ENCODE measurements at regions not wholly inside any gene's neighbourhood (a gene's known extent, or its start where the extent isn't known, plus 50 kb on each side); places are given as distances from the start of the nearest gene placed in this dataset.

DNA sequence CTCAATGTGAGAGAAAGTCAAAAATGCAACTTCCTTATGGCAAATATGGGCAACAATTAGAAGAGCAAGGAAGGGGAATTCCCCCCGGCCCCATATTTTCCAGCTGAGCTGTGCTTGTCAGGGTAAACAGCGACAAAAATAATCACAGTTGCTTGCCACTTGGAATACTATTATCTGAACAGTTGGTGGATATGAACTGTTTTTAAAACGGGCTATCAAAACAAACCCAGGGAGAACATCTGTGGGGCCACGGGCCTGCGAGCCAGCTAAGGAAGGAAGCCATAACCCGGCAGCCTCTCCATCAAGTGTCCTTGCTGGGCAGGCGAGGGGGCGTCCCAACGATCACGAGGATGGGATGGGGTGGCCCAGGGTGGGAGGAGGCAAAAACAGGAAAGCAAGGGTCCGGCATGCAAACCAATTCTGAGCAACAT lies 228.4 kb downstream of the ARHGAP12 start:
- H3K4me3 ChIP-seq (ENCODE audit: low read length): no peak overlapping the region
- H3K27me3 Mint-ChIP-seq (ENCODE audit: low read depth in 2 of 2): peaks cover 0 to 13% of the 10 kb centered on the region in 2 donors
- H3K27ac Mint-ChIP-seq: no peak overlapping the region
- no peaks in the 10 kb centered on the region for H3K36me3 ChIP-seq (ENCODE audit: control insufficient read depth, insufficient read depth, low read length)
- H3K4me3 Mint-ChIP-seq: no peak overlapping the region
- H3K9me3 Mint-ChIP-seq: no peaks in the 10 kb centered on the region
- no peaks in the 10 kb centered on the region for H3K36me3 Mint-ChIP-seq
- 52% methylated on average over 11 of the region's 11 CpGs for WGBS (ENCODE audit: insufficient coverage)
- no peaks in the 10 kb centered on the region for H3K27me3 ChIP-seq (ENCODE audit: control insufficient read depth, insufficient read depth, low read length)
- no peaks in the 10 kb centered on the region for H3K4me1 Mint-ChIP-seq
- no peak for DNase-seq
- no peak overlapping the region for H3K27ac ChIP-seq (ENCODE audit: low read length)
- TF ChIP-seq, protein P1, sequence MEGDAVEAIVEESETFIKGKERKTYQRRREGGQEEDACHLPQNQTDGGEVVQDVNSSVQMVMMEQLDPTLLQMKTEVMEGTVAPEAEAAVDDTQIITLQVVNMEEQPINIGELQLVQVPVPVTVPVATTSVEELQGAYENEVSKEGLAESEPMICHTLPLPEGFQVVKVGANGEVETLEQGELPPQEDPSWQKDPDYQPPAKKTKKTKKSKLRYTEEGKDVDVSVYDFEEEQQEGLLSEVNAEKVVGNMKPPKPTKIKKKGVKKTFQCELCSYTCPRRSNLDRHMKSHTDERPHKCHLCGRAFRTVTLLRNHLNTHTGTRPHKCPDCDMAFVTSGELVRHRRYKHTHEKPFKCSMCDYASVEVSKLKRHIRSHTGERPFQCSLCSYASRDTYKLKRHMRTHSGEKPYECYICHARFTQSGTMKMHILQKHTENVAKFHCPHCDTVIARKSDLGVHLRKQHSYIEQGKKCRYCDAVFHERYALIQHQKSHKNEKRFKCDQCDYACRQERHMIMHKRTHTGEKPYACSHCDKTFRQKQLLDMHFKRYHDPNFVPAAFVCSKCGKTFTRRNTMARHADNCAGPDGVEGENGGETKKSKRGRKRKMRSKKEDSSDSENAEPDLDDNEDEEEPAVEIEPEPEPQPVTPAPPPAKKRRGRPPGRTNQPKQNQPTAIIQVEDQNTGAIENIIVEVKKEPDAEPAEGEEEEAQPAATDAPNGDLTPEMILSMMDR (IDR thresholded peaks at IDR 0.05): no peak
- no peaks in the 10 kb centered on the region for H3K9me3 ChIP-seq (ENCODE audit: control insufficient read depth, insufficient read depth, low read length)
- H3K4me1 ChIP-seq (ENCODE audit: control insufficient read depth, insufficient read depth, low read length): peaks cover 4% of the 10 kb centered on the region
- intact Hi-C loops (cut with micrococcal nuclease): no loop called here
- no peak for ATAC-seq

DNA sequence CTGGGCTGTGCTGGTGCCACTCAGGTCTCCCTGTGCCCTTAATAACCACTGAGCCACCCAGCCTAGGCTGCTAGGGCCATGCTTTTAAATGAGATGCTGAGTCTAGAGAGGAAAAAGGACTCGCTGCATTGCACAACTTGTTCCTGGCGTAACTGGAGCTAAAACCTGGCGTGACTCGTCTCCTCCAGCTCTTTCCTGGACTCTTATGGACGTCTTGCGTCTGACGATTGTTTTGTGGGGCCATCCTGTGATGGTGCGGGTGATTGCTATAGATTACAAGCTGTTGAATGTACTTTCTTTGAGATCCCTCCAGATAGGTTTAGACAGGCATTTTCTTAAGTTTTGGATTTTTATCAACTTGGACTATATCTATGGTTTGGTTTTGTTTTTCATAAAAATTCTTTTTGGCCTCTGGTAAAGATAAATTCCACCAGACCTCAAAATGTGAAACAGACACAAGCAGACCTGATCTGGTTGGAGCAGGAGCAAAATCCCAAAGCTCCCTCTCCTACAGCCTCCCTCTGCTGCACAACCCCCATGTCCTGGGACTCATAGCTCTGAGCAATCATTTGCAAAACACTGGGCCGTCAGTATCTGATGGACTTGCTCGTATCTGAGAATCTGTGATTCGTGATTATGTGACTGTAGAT lies 230.3 kb downstream of the ARHGAP12 start:
- DNase-seq (no peak), ATAC-seq (no peak)
- no peak overlapping the region for H3K27ac ChIP-seq (ENCODE audit: low read length)

DNA sequence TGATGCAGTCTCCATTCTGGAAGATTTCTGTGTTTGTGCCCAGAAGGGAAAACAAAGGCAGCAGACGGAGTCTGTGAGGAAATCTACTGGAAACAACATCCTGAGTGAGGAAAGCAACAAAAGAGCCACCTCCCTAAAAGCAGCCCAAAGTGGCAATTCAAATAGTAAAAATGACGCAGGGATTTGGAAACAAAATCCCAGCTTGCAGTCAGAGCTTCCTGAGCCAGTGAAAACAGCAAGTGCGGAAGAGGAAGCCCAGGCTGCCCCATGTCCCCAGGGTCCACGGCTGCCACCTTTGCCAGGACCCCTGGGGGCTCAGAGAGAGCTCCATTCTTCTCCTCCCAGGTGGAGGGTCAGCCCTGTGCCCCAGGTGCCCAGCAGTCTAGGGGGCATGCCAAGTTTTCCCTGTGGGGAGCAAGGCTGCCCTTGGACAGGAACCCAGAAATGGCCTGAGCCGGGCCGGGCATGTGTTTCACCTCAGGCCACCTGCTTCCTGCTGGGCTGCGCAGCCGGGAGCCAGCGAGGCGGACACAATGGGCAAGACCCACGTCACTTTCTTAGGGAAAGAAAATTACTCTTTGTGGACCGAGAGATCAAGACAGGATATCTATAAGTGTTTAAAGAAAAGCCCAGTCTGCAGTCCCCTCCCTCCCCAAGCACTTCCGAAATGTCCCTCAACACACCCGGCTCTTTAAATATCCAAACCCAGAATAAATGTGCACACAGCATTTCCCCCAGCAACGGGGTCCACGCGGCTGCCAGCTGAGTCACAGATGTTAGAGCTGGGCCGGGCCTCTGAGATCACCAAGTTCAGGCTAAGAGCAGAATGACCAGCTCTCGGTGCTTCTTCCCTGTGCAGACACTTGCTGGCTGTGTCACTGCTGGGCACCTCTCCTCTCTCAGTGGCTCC lies 231.1 kb downstream of the ARHGAP12 start:
- H3K27ac ChIP-seq (ENCODE audit: low read length): no peak overlapping the region
- intact Hi-C loops (cut with micrococcal nuclease): no loop called here

More for the DNA sequence above, 230.3 kb downstream of the ARHGAP12 start:
- intact Hi-C loops (cut with micrococcal nuclease): no loop called here
- Mint-ChIP-seq H3K27ac (no peak overlapping the region), H3K36me3 (no peaks in the 10 kb centered on the region), H3K4me1 (no peaks in the 10 kb centered on the region), H3K27me3 (ENCODE audit: low read depth in 2 of 2) (peaks cover 0 to 13% of the 10 kb centered on the region in 2 donors), H3K9me3 (no peaks in the 10 kb centered on the region), H3K4me3 (no peak overlapping the region)
- Histone ChIP-seq H3K9me3 (ENCODE audit: control insufficient read depth, insufficient read depth, low read length) (no peaks in the 10 kb centered on the region), H3K4me1 (ENCODE audit: control insufficient read depth, insufficient read depth, low read length) (peaks cover 4% of the 10 kb centered on the region), H3K27me3 (ENCODE audit: control insufficient read depth, insufficient read depth, low read length) (no peaks in the 10 kb centered on the region), H3K36me3 (ENCODE audit: control insufficient read depth, insufficient read depth, low read length) (no peaks in the 10 kb centered on the region), H3K4me3 (ENCODE audit: low read length) (no peak overlapping the region)
- WGBS (ENCODE audit: insufficient coverage): 78% methylated on average over 10 of the region's 11 CpGs
- TF ChIP-seq, protein P1 (IDR thresholded peaks at IDR 0.05): no peak

More for the DNA sequence above, 231.1 kb downstream of the ARHGAP12 start:
- Mint-ChIP-seq H3K9me3 (no peaks in the 10 kb centered on the region), H3K27ac (no peak overlapping the region), H3K4me1 (no peaks in the 10 kb centered on the region), H3K27me3 (ENCODE audit: low read depth in 2 of 2) (peaks cover 0 to 13% of the 10 kb centered on the region in 2 donors), H3K36me3 (no peaks in the 10 kb centered on the region), H3K4me3 (no peak overlapping the region)
- TF ChIP-seq, protein P1 (IDR thresholded peaks at IDR 0.05): no peak
- Histone ChIP-seq H3K27me3 (ENCODE audit: control insufficient read depth, insufficient read depth, low read length) (no peaks in the 10 kb centered on the region), H3K4me3 (ENCODE audit: low read length) (no peak overlapping the region), H3K36me3 (ENCODE audit: control insufficient read depth, insufficient read depth, low read length) (no peaks in the 10 kb centered on the region), H3K9me3 (ENCODE audit: control insufficient read depth, insufficient read depth, low read length) (no peaks in the 10 kb centered on the region), H3K4me1 (ENCODE audit: control insufficient read depth, insufficient read depth, low read length) (peaks cover 4% of the 10 kb centered on the region)
- ATAC-seq: no peak
- 54% methylated on average over 19 of the region's 19 CpGs for WGBS (ENCODE audit: insufficient coverage)
- no peak for DNase-seq
